PC-3 (cell line): ENCODE measurements at regions not wholly inside any gene's neighbourhood (a gene's known extent, or its start where the extent isn't known, plus 50 kb on each side); places are given as distances from the start of the nearest gene placed in this dataset.

Experiments
- CTCF ChIP-seq: fragments of 300-600 bp; sonication (generic); conservative IDR thresholded peaks from 2 replicates; pipeline ENCODE4 v1.5.1; 2017; ENCODE audit warnings: antibody characterized with exemption, low read depth, mild to moderate bottlenecking, low read length
- EZH2phosphoT487 ChIP-seq: fragments of 300-600 bp; sonication (generic); IDR thresholded peaks from 2 replicates; pipeline ENCODE4 v1.6.1; 2018; ENCODE audit warnings: mild to moderate bottlenecking, antibody characterized with exemption, low read length, borderline replicate concordance

- TF ChIP-seq CTCF (no peak), EZH2phosphoT487 (no peak)
These were observed 146.2 kb upstream of the IRF2BP2 start for GRCh38 chr1:234756066-234756774.
